Upper lobe of left lung (tissue), 6 donors: ENCODE measurements at regions not wholly inside any gene's neighbourhood (a gene's known extent, or its start where the extent isn't known, plus 50 kb on each side); places are given as distances from the start of the nearest gene placed in this dataset.

ENCODE experiments used
- ATAC-seq, 2 donors: fragments of 200-7000 bp; cut with Tn5 transposase; one replicate each; pipeline ENCODE4 v1.9.1; 2022; ENCODE audit warnings: mild to moderate bottlenecking in 2 of 2, moderate library complexity in 2 of 2; ENCODE audit not compliant: low FRiP score in 2 of 2
- DNase-seq, 2 donors: peaks; one replicate each; pipeline ENCODE4 v3.0.0-alpha.2; 2019 to 2020
- H3K27ac ChIP-seq, 4 donors: fragments of 200-600 bp; sonication (generic); one replicate each; pipeline ENCODE4 v1.5.1; 2016 to 2019
- H3K27me3 ChIP-seq, 4 donors: fragments of 200-600 bp; sonication (generic); one replicate each; pipeline ENCODE4 v1.5.1; 2017 to 2019
- H3K36me3 ChIP-seq, 4 donors: fragments of 200-600 bp; sonication (generic); one replicate each; pipeline ENCODE4 v1.5.1; 2016 to 2019
- H3K4me1 ChIP-seq, 4 donors: fragments of 200-600 bp; sonication (generic); one replicate each; pipeline ENCODE4 v1.5.1; 2018 to 2019
- H3K4me3 ChIP-seq, 4 donors: fragments of 200-600 bp; sonication (generic); one replicate each; pipeline ENCODE4 v1.5.1; 2017 to 2019; ENCODE audit warnings: mild to moderate bottlenecking in 2 of 4, moderate library complexity in 1 of 4
- H3K9me3 ChIP-seq, 4 donors: fragments of 200-600 bp; sonication (generic); one replicate each; pipeline ENCODE4 v1.5.1; 2018 to 2019
- EP300 ChIP-seq, 4 donors: sonication (generic); formaldehyde crosslinking; IDR thresholded peaks; one replicate each; pipeline ENCODE4 v1.5.1; 2017; ENCODE audit warnings: antibody characterized with exemption in 4 of 4, control low read depth in 2 of 4
- POLR2A ChIP-seq, 4 donors: fragments of 450-650 bp; IDR thresholded peaks; one replicate each; pipeline ENCODE4 v1.5.1; 2016 to 2017; ENCODE audit warnings: antibody characterized with exemption in 4 of 4, mild to moderate bottlenecking in 2 of 4
- POLR2AphosphoS5 ChIP-seq, 2 donors: sonication (generic); formaldehyde crosslinking; IDR thresholded peaks; one replicate each; pipeline ENCODE4 v1.5.1; 2017; ENCODE audit warnings: antibody characterized with exemption in 2 of 2
- WGBS, 2 donors: methylation state at CpG; one replicate each; pipeline ENCODE4 v1.1.5; 2017 to 2018; 5-methylcytosine and 5-hydroxymethylcytosine counted together
- TF ChIP-seq, protein P1 (sequence below), 6 experiments: fragments of 450-650 bp in 4 of 6; fragments of 200-600 bp in 2 of 6; sonication (generic) in 2 of 6; IDR thresholded peaks; one replicate each; pipeline ENCODE4 v1.5.1; 2016 to 2019; ENCODE audit warnings: antibody characterized with exemption in 6 of 6
- donor health status: DM: no; HTN: no; CAD: no; lungs with moderate emphysema.
- donor health status: DM: no; HTN: yes; CAD: no; lungs with severe emphysema.

DNA sequence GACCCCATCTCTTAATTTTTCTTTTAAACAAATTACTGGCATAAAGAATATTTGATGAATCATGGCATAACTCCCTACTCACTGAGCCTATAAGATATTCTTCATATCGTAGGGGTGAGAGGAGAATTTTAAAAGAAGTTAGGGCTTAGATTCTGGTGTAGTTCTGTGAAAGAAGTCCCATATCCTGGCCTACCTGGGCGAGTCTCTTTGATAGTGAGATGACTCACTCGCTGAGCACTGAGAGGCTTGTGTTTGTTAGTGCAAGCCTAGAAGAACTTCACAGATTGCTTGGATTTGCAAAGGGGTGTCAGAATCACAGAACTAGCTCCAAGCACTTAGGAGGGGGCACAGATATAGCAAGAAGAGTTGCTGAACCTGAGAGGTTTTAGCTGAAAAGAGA, 133.8 kb upstream of the TMC3 start:
- Histone ChIP-seq H3K27me3 (no peaks in the 10 kb centered on the region), H3K36me3 (no peaks in the 10 kb centered on the region), H3K27ac (no peak overlapping the region), H3K9me3 (no peaks in the 10 kb centered on the region), H3K4me3 (no peak overlapping the region), H3K4me1 (no peaks in the 10 kb centered on the region)
- no peak for ATAC-seq
- 80 to 81% methylated on average over 3 of the region's 3 CpGs for WGBS, 2 donors
- no peak for TF ChIP-seq POLR2A (IDR thresholded peaks at IDR 0.05)
- TF ChIP-seq, protein P1, sequence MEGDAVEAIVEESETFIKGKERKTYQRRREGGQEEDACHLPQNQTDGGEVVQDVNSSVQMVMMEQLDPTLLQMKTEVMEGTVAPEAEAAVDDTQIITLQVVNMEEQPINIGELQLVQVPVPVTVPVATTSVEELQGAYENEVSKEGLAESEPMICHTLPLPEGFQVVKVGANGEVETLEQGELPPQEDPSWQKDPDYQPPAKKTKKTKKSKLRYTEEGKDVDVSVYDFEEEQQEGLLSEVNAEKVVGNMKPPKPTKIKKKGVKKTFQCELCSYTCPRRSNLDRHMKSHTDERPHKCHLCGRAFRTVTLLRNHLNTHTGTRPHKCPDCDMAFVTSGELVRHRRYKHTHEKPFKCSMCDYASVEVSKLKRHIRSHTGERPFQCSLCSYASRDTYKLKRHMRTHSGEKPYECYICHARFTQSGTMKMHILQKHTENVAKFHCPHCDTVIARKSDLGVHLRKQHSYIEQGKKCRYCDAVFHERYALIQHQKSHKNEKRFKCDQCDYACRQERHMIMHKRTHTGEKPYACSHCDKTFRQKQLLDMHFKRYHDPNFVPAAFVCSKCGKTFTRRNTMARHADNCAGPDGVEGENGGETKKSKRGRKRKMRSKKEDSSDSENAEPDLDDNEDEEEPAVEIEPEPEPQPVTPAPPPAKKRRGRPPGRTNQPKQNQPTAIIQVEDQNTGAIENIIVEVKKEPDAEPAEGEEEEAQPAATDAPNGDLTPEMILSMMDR (IDR thresholded peaks at IDR 0.05) = no peak
- TF ChIP-seq EP300 (IDR thresholded peaks at IDR 0.05) = no peak
- no peak for TF ChIP-seq POLR2AphosphoS5 (IDR thresholded peaks at IDR 0.05)
- no peak for DNase-seq

DNA sequence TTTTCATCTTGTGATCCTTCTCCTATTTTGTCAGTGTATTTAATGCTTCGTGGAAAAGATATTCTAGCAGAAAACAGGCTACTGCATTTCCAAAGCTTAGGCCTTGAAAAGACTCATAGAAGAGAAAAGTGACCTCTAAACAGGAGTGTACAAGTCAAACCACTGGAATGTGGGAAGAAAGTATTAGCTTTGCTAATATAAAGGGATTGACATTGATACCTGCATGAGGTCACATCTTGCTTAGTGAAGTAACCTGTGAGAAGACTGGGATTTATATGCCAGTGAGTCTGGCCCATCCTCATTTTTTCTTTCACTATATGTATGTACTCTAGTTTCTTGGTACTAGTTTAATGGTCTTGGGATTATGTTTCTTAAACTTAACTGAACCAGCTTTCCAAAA, 132.9 kb upstream of the TMC3 start:
- no peak for TF ChIP-seq POLR2AphosphoS5 (IDR thresholded peaks at IDR 0.05)
- ATAC-seq = no peak
- WGBS, 2 donors = 81 to 88% methylated on average over 1 of the region's 1 CpG
- Histone ChIP-seq H3K4me1 (no peaks in the 10 kb centered on the region), H3K4me3 (no peak overlapping the region), H3K9me3 (no peaks in the 10 kb centered on the region), H3K27ac (no peak overlapping the region), H3K27me3 (no peaks in the 10 kb centered on the region), H3K36me3 (no peaks in the 10 kb centered on the region)
- DNase-seq = no peak

DNA sequence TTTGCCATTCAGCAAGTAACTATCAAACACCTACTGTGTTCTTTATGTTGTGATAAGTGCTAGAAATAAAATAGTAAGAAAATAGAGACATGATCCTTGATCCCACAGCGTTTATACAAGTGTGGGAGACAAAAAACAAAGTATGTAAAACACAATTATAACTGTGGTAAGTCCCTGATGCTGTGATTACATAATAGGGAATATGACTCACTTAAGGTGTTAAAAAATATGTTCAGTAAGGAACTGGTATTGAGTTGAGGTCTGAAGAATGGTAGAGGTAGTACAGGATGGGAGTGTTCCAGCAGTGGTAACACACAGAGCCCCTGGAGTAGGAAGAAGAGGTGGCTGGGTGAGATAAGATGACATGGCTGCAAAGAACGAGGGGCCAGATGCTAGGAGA, 132.1 kb upstream of the TMC3 start:
- no peak for DNase-seq
- Histone ChIP-seq H3K4me3 (no peak overlapping the region), H3K36me3 (no peaks in the 10 kb centered on the region), H3K4me1 (no peaks in the 10 kb centered on the region), H3K27ac (no peak overlapping the region), H3K27me3 (no peaks in the 10 kb centered on the region), H3K9me3 (no peaks in the 10 kb centered on the region)
- ATAC-seq = no peak
- 82% methylated on average over 2 of the region's 2 CpGs for WGBS, 2 donors
- TF ChIP-seq POLR2AphosphoS5 (IDR thresholded peaks at IDR 0.05) (no peak), POLR2A (IDR thresholded peaks at IDR 0.05) (no peak), EP300 (IDR thresholded peaks at IDR 0.05) (no peak)
- TF ChIP-seq, protein P1 (IDR thresholded peaks at IDR 0.05) = no peak

DNA sequence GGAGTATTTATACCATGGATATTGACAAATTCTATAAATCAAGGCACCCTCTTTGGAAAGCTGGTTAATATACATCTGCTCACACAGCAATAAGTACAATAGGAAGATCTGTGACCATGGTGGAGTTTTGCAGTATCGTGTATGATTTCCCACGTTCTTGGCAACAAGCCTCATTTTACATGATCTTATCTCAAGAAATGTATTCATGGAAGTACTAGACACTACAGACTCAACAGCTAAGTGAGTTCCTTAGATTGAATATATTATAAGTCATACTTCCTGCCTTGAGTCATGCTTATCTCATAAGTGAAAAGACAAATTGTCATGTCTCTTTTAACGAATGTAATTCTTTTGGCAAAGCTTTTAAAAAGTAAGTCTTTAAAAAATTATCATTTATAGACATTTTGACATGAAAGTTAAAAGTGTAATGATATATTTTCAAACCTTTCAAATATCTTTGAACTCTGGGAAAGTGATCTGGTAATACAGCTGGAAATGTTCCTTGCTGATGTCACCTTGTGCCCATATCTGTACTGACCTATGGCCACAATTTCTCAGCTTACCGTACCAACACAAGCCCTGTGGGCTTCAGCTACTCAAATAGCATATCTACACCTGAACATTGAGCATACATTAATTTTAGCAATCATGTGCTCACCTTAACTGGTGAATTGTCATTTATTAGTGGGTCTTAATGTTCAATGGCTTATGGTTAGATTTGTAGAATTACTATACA, 130.3 kb upstream of the TMC3 start:
- H3K27ac ChIP-seq = no peak overlapping the region
- no peak overlapping the region for H3K4me3 ChIP-seq
- H3K9me3 ChIP-seq = no peaks in the 10 kb centered on the region
- no peaks in the 10 kb centered on the region for H3K4me1 ChIP-seq
- H3K27me3 ChIP-seq = no peaks in the 10 kb centered on the region
- DNase-seq (no peak), ATAC-seq (no peak)
- WGBS, 2 donors = 39 to 41% methylated on average over 4 of the region's 4 CpGs
- TF ChIP-seq, protein P1 (IDR thresholded peaks at IDR 0.05) = no peak
- TF ChIP-seq EP300 (IDR thresholded peaks at IDR 0.05) = no peak
- TF ChIP-seq POLR2AphosphoS5 (IDR thresholded peaks at IDR 0.05) = no peak
- no peak for TF ChIP-seq POLR2A (IDR thresholded peaks at IDR 0.05)
- H3K36me3 ChIP-seq = no peaks in the 10 kb centered on the region

DNA sequence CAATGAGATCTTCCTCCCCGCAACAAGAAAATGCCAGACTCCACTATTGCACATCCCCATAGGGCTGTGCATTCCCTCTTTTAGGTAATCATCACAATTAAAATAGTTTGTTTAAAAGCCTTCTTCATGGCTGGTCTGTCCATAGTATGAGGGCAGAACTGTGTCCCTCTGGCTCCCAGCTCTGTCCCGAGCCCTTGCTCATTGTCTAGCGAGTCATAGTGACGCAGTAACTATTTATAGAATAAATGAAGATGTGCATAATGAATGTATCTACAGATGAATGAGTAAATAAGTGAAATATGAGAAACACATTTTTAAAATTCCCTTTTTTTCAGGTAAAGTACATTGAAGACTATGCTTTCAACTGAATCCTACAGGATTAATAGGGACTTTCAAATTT, 128.4 kb upstream of the TMC3 start:
- ATAC-seq (no peak), DNase-seq (no peak)
- Histone ChIP-seq H3K4me3 (no peak overlapping the region), H3K27me3 (no peaks in the 10 kb centered on the region), H3K36me3 (no peaks in the 10 kb centered on the region), H3K27ac (no peak overlapping the region), H3K9me3 (no peaks in the 10 kb centered on the region), H3K4me1 (no peaks in the 10 kb centered on the region)
- TF ChIP-seq POLR2A (IDR thresholded peaks at IDR 0.05) = no peak
- TF ChIP-seq, protein P1 (IDR thresholded peaks at IDR 0.05) = no peak
- no peak for TF ChIP-seq EP300 (IDR thresholded peaks at IDR 0.05)
- no peak for TF ChIP-seq POLR2AphosphoS5 (IDR thresholded peaks at IDR 0.05)
- WGBS, 2 donors = 91 to 94% methylated on average over 4 of the region's 4 CpGs
